CD4-positive, alpha-beta T cell treated with Interferon alpha-2 for 1 hour (primary cell): ENCODE measurements at regions not wholly inside any gene's neighbourhood (a gene's known extent, or its start where the extent isn't known, plus 50 kb on each side); places are given as distances from the start of the nearest gene placed in this dataset.
"Not testable (repeated sequence)": the region's sequence is repeated elsewhere in the genome, so short reads cannot be mapped to it uniquely, and the experiment has no call there.

Source experiments
- DNase-seq, 2 donors: peaks; one replicate each; pipeline ENCODE4 v3.0.0-alpha.2; 2020 to 2022

DNA sequence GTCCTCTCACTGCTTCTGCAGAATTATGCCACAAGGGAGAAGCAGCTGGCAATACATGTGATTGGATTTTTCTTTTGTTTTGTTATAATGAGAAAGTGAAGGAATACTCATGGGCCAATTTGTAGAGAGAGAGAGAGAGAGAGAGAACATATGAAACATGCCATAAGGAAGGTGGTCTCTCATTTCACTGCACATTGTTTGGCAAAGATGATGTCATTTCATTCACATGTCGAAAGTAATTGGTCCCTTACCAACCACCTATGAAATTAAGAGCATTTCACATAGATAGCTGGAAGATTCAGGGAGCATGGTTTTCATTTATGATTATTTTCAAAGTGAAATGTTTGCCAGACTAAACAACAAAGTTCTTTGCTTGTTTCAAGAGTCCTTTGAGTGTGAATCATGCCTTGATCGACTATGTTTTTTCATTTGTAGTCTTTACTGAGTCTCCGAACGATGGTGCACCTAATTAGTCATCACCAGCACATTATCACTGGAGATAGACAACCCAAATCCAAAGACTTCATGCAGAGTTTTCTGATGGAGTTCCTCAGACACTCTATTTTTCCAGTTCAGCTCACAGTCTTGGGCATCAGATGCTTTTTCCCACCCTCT lies 130.1 kb upstream of the ZEB1 start:
- no peak for DNase-seq

DNA sequence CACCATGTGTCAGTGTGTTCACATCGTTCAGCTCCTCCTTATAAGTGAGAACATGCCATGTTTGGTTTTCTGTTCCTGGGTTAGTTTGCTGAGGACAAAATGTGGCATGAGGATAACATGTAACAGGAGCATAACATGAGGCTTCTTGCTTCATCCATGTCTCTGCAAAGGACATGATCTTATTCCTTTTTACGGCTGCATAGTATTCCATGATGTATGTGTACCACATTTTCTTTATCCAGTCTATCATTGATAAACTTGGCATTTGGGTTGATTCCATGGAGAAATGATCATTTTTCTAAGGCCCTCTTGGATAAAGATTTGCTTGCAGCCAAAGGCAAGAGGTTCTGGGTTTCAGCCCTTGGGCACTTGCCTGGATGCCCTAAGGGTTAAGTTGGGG lies 128.5 kb upstream of the ZEB1 start:
- no peak for DNase-seq

DNA sequence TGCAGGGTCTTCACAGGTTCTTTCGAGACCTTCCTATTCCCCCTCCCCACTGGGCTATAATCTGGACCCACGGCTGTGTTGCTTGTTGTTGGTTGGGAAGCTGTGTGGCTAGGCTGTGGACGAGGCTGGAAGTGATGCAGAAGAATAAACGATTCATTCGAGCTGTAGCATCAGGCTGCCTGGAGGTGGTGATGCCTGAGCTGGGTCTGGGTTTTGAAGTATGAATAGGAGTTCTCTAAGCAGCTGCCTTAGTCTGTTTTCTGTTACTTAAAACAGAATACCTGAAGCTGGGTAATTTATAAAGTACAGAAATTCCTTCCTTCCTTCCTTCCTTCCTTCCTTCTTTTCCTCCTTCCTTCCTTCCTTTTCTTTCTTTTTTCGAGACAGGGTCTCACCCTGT lies 126.5 kb upstream of the ZEB1 start:
- DNase-seq: no peak

DNA sequence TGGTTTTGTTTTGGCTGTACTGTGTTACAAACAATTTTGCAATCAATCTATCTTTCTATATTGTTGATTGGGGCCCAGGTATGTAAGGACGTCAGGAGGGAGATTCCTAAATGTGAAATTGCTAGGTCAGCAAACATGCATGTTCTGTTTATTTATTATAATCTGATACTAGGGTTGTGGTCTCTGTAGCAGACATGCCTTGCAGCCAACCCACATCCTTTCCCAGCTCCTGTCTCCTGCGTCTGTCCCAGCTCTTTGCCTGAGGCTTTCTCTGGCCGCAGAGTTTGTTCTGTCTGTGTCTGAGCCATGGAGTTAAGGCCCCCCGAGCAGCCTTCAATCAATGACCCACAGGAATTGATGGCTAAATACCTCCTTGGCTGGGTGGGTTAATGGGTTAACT lies 124.0 kb upstream of the ZEB1 start:
- no peak for DNase-seq

DNA sequence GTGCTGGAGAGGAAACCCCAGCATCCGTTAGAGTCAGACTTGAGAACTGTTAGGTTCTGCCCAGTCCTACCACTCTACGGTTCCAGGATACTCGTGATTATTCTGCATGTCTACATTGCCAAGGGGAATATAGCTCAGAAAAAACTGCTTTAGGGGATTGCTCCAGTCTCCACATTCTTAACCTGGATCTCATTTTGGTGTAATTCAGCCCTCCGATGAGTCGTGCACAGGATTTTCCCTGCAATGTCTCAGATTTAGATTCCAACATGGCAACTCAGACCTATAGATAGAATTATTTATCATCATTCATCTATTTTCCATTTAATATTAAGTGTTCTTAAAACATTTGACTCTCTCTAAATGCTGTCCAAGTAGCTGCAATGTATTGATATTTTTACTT lies 121.1 kb upstream of the ZEB1 start:
- DNase-seq: no peak

DNA sequence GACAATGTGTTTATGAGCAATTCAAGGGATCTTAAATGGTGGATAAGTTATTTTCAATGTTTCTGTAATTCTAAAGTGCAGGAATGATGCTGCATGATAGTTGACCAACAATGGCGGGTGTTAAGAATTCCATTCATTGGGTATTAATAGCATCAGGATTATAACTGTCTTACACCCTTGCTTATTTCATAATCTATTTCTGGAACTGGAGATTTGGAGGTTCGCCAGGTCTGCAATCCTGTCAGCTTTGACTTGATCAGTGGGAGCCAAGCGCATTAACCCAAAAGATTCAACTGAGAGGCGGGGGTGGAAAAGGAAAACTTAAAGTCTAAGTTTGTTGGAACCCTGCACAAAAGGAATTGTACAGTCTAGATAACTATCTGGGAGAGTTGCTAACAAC lies 114.9 kb upstream of the ZEB1 start:
- no peak for DNase-seq

DNA sequence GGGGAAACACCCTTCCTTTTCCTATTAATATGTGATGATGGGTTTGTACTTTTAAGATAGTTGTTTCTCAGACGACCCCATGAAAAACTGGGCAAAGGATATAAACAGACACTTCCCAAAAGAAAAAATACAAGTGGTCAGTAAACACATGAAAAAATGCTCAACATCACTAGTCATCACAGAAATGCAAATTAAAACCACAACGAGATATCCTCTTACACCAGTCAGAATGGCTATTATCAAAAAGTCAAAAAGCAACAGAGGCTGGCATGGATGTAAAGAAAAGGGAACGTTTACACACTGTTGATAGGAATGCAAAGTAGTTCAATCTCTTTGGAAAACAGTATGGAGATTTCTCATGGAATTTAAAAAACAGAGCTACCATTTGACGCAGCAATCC lies 111.4 kb upstream of the ZEB1 start:
- no peak for DNase-seq

DNA sequence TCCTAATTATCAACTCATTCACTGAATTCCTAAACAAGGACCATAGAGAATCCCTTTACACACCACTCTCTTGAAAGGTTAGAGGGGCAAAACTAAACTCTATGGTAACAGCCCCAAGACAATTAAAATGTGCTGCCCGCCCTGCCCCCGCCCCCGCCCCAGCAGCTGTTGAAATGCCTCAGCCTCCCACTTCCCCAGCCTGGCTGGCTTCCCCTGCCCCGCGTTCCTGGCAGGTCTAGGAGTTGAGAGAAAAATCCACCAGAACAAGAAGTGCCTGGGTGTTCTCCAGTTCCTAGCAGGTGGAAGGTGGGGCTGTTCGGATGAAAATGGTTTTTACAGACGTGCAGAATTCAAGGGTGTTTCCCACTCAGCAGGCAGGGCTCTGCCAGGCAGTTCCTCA lies 109.5 kb upstream of the ZEB1 start:
- no peak for DNase-seq

DNA sequence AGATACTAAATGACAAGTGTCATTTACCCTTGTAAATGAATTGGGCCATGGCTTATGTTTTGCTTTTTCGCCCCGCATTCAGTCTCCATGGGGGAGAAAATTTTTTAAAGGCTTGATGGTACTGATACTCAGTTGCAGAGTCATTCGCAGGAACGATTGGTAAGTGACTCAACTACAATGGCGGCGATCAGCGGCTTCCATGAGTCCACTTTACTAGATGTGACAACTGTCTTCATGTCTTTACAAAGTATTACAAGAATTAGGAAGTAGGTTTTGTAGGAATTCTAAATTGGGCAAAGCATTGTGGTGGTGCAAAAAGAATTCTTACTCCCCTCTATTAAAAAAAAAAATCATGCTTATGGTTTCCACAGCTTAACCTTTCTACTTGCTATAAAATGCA lies 108.8 kb upstream of the ZEB1 start:
- no peak for DNase-seq

DNA sequence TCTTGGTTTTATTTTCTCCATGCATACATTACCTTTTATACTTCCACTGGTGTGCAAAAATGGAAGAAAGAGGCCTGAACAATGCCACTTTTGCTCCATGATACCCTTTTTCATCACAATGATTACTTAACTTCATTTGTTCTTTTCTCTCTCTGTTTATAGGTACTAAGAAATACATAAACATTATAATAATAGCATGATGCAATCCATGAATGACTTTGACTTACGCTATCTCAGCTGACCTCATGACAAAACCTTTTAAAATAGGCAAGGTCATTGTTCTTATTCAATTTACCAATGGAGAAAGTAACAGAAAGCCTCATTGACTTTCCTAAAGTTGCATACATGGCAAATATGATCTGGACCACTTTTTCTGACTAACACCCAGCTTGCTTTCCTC lies 105.1 kb upstream of the ZEB1 start:
- no peak for DNase-seq

DNA sequence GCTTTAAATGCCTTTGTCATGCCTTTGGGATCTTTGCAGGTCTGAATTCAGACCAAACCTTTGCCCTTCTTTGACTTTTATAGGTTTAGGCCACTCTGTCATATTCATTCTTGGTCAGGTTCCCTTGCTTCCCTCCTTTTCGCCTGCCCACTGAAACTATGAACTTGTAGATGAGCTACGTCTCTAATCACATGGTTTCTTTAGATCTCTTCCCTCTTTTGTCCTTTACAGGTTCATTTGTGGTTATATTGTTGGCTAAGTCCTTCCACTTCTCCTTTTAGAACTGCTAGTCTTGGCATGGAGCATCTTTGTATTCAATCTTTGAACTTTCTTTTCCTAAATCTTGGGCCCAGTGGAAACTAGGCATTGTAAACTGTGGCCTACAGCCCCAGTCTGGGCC lies 104.0 kb upstream of the ZEB1 start:
- DNase-seq: no peak

DNA sequence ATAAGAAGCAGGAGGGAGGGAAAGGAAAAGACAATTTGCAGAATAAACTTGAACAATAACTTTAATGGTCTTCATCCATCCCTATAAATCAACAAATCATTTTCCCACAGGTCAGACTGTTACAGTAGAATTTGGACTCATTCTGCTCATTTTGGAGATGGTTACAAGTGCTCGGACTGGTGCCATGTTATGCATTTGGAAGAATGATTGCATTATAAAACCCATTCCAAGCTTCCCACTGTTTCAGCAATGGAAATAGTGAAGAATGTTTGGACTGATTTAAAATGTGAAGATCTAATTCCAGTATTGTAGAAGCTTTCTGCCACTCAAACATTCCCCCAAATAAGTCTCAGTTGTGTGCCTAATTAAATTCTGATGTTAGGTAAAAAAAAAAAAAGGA lies 99.7 kb upstream of the ZEB1 start:
- DNase-seq: no peak

DNA sequence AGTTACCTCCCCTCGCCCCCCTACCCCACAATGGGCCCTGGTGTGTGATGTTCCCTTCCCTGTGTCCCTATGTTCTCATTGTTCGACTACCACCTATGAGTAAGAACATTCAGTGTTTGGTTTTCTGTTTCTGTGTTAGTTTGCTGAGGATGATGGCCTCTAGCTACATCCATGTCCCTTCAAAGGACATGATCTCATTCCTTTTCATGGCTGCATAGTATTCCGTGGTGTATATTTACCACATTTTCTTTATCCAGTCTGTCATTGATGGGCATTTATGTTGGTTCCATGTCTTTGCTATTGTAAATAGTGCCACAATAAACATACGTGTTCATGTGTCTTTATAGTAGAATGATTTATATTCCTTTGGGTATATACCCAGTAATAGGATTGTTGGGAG lies 90.2 kb upstream of the ZEB1 start:
- not testable (repeated sequence) for DNase-seq

DNA sequence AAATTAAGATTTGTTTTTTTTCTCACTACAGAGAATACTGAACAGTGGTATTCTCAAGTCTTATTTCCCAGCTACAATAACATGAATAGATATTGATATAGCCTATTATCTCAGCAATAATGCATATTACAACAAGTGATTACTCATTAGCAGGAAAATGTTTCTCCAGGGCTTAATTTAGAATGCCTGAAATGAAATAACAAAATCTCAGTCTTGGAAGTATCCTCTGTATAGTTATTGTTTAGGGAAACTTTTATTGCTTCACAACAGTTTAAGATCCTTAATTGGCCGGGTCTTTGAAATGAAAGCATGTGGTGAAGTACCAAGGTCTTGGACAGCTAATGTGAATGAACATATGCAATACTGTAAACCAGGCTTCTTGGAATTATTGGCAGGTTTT lies 79.1 kb upstream of the ZEB1 start:
- no peak for DNase-seq

DNA sequence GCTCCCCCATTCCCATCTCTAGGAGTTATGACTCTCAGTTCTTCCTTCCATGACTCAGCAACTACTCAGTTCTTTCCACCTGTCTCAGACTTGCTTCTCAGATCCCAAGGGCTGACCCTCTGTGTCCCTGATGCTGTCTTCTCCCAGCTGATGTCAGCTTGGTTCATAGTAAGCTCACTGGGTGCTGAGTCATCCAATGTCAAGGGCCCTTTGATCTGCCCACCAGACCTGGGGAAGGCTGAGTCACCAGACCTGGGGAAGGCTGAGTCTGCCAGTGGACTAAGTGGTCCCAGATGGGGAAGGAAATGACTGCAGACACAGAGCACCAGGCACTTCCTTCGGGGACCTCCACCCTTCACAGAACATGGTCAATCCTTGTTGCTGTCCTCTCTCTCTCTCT lies 76.1 kb upstream of the ZEB1 start:
- DNase-seq: peak in 1 of 2 donors; percentile 4

DNA sequence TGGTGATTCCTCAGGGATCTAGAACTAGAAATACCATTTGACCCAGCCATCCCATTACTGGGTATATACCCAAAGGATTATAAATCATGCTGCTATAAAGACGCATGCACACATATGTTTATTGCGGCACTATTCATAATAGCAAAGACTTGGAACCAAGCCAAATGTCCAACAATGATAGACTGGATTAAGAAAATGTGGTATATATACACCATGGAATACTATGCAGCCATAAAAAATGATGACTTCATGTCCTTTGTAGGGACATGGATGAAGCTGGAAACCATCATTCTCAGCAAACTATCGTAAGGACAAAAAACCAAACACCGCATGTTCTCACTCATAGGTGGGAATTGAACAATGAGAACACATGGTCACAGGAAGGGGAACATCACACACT lies 67.9 kb upstream of the ZEB1 start:
- DNase-seq: not testable (repeated sequence)

DNA sequence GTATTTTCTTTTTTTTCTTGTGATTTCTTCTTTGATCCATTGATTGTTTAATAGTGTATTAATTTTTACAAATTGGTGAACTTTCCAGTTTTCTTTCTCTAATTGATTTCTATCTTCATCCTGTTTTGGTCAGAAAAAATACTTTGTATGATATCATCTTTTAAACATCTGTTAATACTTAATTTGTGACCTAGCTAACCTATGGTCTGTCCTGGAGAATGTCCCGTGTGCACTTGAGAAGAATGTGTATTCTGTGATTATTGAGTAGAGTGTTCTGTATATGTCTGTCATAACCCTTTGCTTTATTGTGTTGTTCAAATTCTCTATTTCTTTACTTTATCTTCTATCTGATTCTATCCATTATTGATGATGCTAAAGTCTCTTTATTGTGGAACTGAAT lies 65.8 kb upstream of the ZEB1 start:
- no peak for DNase-seq

DNA sequence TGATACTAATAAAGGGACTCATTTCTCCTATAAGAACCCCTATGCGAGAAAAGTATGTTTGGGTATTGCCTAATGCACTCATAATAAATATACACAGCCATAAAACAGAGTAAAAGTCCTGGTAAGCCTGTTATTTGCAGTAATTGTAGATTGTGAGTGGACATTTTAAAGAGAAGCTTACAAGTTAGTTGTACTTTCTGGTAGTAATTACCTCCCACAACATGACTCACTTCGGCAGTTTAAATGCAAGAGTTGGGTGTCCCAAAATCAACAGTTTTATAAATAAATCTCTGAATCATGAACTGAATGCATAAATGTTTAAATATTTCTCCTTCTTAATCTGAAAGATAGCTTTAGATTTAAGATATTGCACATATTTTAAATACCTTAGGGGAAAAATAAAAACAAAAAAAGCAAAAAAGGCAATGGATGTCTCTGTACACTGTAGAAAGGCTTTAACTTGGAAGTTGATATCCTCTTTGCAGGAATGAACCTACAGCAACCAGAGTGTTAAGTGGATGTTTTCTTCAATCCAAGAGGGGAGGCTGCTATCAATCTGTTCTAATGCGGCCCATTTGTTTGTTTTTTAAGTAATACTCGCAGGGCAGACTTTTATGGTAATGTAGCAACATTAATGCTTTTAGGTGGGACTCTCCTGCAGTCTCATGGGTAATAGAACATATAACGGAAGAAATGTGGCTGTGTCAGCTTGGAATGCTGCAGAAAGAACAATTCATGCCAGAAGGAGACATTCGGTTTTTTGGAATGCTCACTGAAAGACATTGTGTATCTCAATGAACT lies 57.3 kb upstream of the ZEB1 start:
- DNase-seq: no peak

DNA sequence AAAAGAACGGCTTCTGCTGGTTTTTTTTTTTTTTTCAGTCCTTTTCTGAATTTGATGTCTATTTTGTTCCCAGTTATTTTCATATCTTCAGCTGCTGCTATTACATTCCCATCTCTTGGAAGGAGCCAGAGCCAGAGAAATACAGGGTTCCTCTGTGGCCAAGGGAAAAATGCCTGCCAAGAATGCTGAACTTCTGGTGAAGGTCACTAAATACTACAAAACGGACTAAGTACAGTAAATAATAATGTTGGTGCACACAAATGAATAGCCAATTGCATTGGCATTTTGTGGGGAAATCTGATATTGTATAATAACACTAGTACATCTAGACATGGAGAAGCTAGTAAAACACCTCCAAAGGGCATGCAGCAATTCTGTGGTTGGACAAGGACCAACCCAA lies 56.3 kb upstream of the ZEB1 start:
- DNase-seq: no peak

DNA sequence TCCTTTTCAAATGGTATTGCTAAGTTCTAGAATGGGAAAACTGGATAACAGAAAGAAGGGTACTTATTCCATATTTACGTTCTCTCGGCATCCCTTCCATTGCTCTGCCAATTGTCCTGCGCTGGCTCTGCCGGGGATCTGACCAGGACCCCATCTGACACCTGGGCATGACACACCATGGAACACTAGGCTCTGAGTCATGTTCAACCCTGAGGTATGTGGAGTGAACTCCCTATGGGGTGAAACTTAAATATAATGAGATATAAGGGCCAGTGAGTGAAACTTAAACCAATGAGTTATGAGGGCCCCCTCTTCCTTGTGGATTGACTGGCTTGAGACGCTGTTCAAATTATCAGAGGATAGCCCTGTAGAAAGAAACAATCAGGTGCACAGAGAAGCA lies 55.1 kb upstream of the ZEB1 start:
- no peak for DNase-seq

DNA sequence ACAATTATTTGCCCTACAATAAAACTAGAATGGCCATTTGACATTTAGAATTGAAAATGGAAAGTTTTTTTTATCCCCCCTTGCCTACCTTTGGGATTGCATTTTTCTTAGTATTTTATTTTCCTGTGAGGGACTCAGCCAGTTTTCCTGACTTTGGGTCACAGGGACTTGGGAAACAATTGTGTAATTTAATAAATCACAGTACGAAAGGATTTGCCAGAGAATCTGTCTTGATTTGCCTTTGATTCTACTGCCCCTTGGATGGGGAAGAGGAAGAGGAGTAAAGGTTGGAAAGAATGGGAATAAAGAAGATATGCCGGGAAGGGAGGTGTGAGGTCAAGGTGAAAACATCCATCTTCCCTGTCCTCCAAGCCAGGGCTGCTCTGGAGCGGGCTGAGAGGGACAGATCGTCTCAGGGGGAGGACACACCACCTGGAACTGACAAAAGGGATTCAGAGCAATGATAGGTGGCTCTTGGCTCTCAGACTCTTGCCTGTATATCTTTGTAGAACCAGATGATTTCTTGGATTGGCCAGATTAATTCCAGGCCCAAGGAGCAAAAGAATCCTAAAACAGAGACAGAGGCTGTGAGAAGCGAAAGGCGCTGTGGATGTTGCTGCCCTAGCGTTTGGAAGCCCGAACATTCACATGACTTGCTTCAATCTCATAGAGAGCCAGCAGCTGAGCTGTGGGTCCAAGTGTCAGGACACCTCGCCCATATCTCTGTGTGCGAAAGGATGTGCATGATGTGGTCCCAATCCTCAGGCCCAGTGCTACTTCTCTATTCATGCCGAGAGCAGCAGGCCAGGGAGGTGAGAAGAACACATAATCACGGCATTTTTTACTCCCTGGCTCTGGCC lies 50.3 kb upstream of the ZEB1 start:
- no peak for DNase-seq
